ENCODE measurements at regions not wholly inside any gene's neighbourhood (a gene's known extent, or its start where the extent isn't known, plus 50 kb on each side); places are given as distances from the start of the nearest gene placed in this dataset.

- intact Hi-C loops (cut with DNase I; ENCODE audit: low total_unique reads), result no loop called here
- H3K27ac ChIP-seq, result peak overlapping the region in 1 of 2 donors; percentile 2
- H3K27me3 ChIP-seq, result no peaks in the 10 kb centered on the region
- H3K4me3 ChIP-seq, result no peak overlapping the region
- no peaks in the 10 kb centered on the region for H3K9me3 ChIP-seq
- WGBS, 2 donors, result 44 to 54% methylated on average over 2 of the region's 2 CpGs
- no peaks in the 10 kb centered on the region for H3K4me1 ChIP-seq
- H3K36me3 ChIP-seq (ENCODE audit: low read depth, missing control alignments), result no peaks in the 10 kb centered on the region
- TF ChIP-seq POLR2A (IDR thresholded peaks at IDR 0.05), result no peak
- TF ChIP-seq, protein P1, sequence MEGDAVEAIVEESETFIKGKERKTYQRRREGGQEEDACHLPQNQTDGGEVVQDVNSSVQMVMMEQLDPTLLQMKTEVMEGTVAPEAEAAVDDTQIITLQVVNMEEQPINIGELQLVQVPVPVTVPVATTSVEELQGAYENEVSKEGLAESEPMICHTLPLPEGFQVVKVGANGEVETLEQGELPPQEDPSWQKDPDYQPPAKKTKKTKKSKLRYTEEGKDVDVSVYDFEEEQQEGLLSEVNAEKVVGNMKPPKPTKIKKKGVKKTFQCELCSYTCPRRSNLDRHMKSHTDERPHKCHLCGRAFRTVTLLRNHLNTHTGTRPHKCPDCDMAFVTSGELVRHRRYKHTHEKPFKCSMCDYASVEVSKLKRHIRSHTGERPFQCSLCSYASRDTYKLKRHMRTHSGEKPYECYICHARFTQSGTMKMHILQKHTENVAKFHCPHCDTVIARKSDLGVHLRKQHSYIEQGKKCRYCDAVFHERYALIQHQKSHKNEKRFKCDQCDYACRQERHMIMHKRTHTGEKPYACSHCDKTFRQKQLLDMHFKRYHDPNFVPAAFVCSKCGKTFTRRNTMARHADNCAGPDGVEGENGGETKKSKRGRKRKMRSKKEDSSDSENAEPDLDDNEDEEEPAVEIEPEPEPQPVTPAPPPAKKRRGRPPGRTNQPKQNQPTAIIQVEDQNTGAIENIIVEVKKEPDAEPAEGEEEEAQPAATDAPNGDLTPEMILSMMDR (IDR thresholded peaks at IDR 0.05), result no peak
- no peak for DNase-seq
These were observed 191.3 kb downstream of the SMIM20 start for GRCh38 chr4:26105337-26105736.

- Histone ChIP-seq H3K27ac (peak overlapping the region in 1 of 2 donors; percentile 2), H3K9me3 (no peaks in the 10 kb centered on the region), H3K36me3 (ENCODE audit: low read depth, missing control alignments) (no peaks in the 10 kb centered on the region), H3K4me1 (no peaks in the 10 kb centered on the region), H3K27me3 (no peaks in the 10 kb centered on the region), H3K4me3 (no peak overlapping the region)
- intact Hi-C loops (cut with DNase I; ENCODE audit: low total_unique reads), result no loop called here
- WGBS, 2 donors, result 85 to 89% methylated on average over 7 of the region's 7 CpGs
- TF ChIP-seq, protein P1 (IDR thresholded peaks at IDR 0.05), result no peak
- no peak for TF ChIP-seq POLR2A (IDR thresholded peaks at IDR 0.05)
- no peak for DNase-seq
These were observed 192.0 kb downstream of the SMIM20 start for GRCh38 chr4:26105815-26106699.

- Histone ChIP-seq H3K27me3 (no peaks in the 10 kb centered on the region), H3K27ac (no peak overlapping the region), H3K9me3 (no peaks in the 10 kb centered on the region), H3K4me1 (no peaks in the 10 kb centered on the region), H3K36me3 (ENCODE audit: low read depth, missing control alignments) (no peaks in the 10 kb centered on the region), H3K4me3 (no peak overlapping the region)
- TF ChIP-seq POLR2A (IDR thresholded peaks at IDR 0.05), result no peak
- TF ChIP-seq, protein P1 (IDR thresholded peaks at IDR 0.05), result no peak
- no peak for DNase-seq
- intact Hi-C loops (cut with DNase I; ENCODE audit: low total_unique reads), result no loop called here
These were observed 192.8 kb downstream of the SMIM20 start for GRCh38 chr4:26106776-26107175.

- Histone ChIP-seq H3K4me3 (no peak overlapping the region), H3K36me3 (ENCODE audit: low read depth, missing control alignments) (no peaks in the 10 kb centered on the region), H3K27me3 (no peaks in the 10 kb centered on the region), H3K4me1 (no peaks in the 10 kb centered on the region), H3K9me3 (no peaks in the 10 kb centered on the region), H3K27ac (no peak overlapping the region)
- no peak for TF ChIP-seq POLR2A (IDR thresholded peaks at IDR 0.05)
- TF ChIP-seq, protein P1 (IDR thresholded peaks at IDR 0.05), result no peak
- intact Hi-C loops (cut with DNase I; ENCODE audit: low total_unique reads), result no loop called here
- no peak for DNase-seq
- WGBS, 2 donors, result 67 to 80% methylated on average over 2 of the region's 2 CpGs
These were observed 194.0 kb downstream of the SMIM20 start for GRCh38 chr4:26108054-26108453.

- H3K4me1 ChIP-seq, result no peaks in the 10 kb centered on the region
- TF ChIP-seq POLR2A (IDR thresholded peaks at IDR 0.05), result no peak
- TF ChIP-seq, protein P1 (IDR thresholded peaks at IDR 0.05), result no peak
- H3K9me3 ChIP-seq, result no peaks in the 10 kb centered on the region
- H3K27me3 ChIP-seq, result no peaks in the 10 kb centered on the region
- H3K36me3 ChIP-seq (ENCODE audit: low read depth, missing control alignments), result no peaks in the 10 kb centered on the region
- H3K27ac ChIP-seq, result no peak overlapping the region
- DNase-seq, result no peak
- H3K4me3 ChIP-seq, result no peak overlapping the region
- 60 to 86% methylated on average over 4 to 5 of the region's 5 CpGs for whole genome bisulfite sequencing, 2 donors
- intact Hi-C loops (cut with DNase I; ENCODE audit: low total_unique reads), result no loop called here
These were observed 196.5 kb downstream of the SMIM20 start for GRCh38 chr4:26110493-26110892.

Data from testis (tissue), 2 donors.